Neural progenitor cell (in vitro differentiated cells): ENCODE measurements at regions not wholly inside any gene's neighbourhood (a gene's known extent, or its start where the extent isn't known, plus 50 kb on each side); places are given as distances from the start of the nearest gene placed in this dataset.
A peak's percentile ranks its signal among the peaks of the same experiment; 100 is the strongest.

Source experiments
- DNase-seq: peaks from one replicate; pipeline ENCODE4 v3.0.0-alpha.2; 2016; ENCODE audit warnings: low spot score
- H2AFZ ChIP-seq: fragments of 200-600 bp; sonication (generic); replicated peaks from 2 replicates; pipeline ENCODE4 v1.6.1; 2016; ENCODE audit warnings: antibody characterized with exemption
- H3F3A ChIP-seq: fragments of 200-600 bp; sonication (generic); 2 replicates; pipeline ENCODE4 v1.6.1; 2016; ENCODE audit warnings: antibody characterized with exemption, low read depth
- H3K27ac ChIP-seq: fragments of 200-600 bp; sonication (generic); 2 replicates; pipeline ENCODE4 v1.5.1; 2016; ENCODE audit warnings: mild to moderate bottlenecking
- H3K27me3 ChIP-seq: fragments of 200-600 bp; sonication (generic); 2 replicates; pipeline ENCODE4 v1.6.1; 2016; ENCODE audit warnings: mild to moderate bottlenecking, moderate library complexity
- H3K36me3 ChIP-seq: fragments of 200-600 bp; sonication (generic); 2 replicates; pipeline ENCODE4 v1.5.1; 2016
- H3K4me1 ChIP-seq: fragments of 200-600 bp; sonication (generic); 2 replicates; pipeline ENCODE4 v1.6.1; 2016; ENCODE audit warnings: mixed run types
- H3K4me2 ChIP-seq: fragments of 200-600 bp; sonication (generic); 2 replicates; pipeline ENCODE4 v1.6.1; 2016
- H3K4me3 ChIP-seq: fragments of 200-600 bp; sonication (generic); 2 replicates; pipeline ENCODE4 v1.5.1; 2016
- H3K79me2 ChIP-seq: fragments of 200-600 bp; sonication (generic); 2 replicates; pipeline ENCODE4 v1.6.1; 2016; ENCODE audit warnings: low read depth
- H3K9ac ChIP-seq: fragments of 200-600 bp; sonication (generic); 2 replicates; pipeline ENCODE4 v1.6.1; 2016
- H3K9me3 ChIP-seq: fragments of 200-600 bp; sonication (generic); 2 replicates; pipeline ENCODE4 v1.5.1; 2016; ENCODE audit warnings: low read depth
- H4K20me1 ChIP-seq: fragments of 200-600 bp; sonication (generic); 2 replicates; pipeline ENCODE4 v1.6.1; 2016; ENCODE audit warnings: low read depth
- H3K27ac Mint-ChIP-seq: 3 replicates; pipeline ENCODE4 v1.8.0; 2021; ENCODE audit warnings: mixed read lengths
- H3K27me3 Mint-ChIP-seq: 2 replicates; pipeline ENCODE4 v1.8.0; 2022; ENCODE audit warnings: low read depth, mild to moderate bottlenecking, inconsistent platforms, moderate library complexity, mixed read lengths; ENCODE audit not compliant: insufficient read depth
- H3K36me3 Mint-ChIP-seq: 3 replicates; pipeline ENCODE4 v1.8.0; 2021; ENCODE audit warnings: mixed read lengths
- H3K4me1 Mint-ChIP-seq: 3 replicates; pipeline ENCODE4 v1.8.0; 2021; ENCODE audit warnings: mixed read lengths
- H3K4me3 Mint-ChIP-seq: 3 replicates; pipeline ENCODE4 v1.8.0; 2021; ENCODE audit warnings: mild to moderate bottlenecking, moderate library complexity, mixed read lengths
- H3K9me3 Mint-ChIP-seq: 3 replicates; pipeline ENCODE4 v1.8.0; 2020; ENCODE audit warnings: mixed read lengths
- CTCF ChIP-seq: fragments of 200-600 bp; sonication (generic); IDR thresholded peaks from 2 replicates; pipeline ENCODE4 v1.5.1; 2017; ENCODE audit warnings: antibody characterized with exemption, mild to moderate bottlenecking
- EZH2 ChIP-seq: fragments of 200-600 bp; sonication (generic); IDR thresholded peaks from 2 replicates; pipeline ENCODE4 v1.6.1; 2017; ENCODE audit warnings: antibody characterized with exemption, mild to moderate bottlenecking, moderate library complexity
- EZH2phosphoT487 ChIP-seq: fragments of 200-600 bp; sonication (generic); IDR thresholded peaks from 2 replicates; pipeline ENCODE4 v1.6.1; 2017; ENCODE audit warnings: antibody characterized with exemption

DNA sequence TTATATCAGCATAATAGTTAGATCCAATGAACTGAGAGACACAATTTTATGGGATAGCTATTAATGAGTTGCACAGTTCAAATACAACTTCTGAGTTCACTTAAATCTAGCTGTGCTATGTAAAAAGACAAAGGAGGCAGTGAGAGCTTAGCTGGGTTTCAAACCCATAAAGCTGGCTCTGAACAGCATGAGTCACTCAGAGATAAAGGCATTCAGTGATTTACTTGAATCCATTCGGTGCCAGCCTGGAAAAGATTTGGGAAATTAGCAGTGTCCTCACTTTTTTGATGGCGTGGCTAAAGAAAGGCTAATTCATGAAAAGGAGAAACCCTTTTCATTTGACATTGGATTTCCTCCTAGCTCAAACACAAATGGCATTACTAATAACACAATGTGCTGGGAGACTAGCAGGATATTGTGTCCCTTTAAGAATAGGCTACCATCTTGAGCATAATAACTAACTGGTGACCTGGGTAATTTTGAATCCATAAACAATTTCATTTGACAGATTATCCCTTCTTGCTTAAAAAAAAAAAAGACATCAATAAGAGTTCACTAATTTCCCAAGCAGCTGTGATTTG, 98.4 kb upstream of the NEUROD1 start:
- no peaks in the 10 kb centered on the region for H3K27me3 Mint-ChIP-seq
- Histone ChIP-seq H3K4me1 (peaks cover 9% of the 10 kb centered on the region), H3K4me2 (no peak overlapping the region), H3K79me2 (no peaks in the 10 kb centered on the region), H3K36me3 (no peaks in the 10 kb centered on the region), H3F3A (no peaks in the 10 kb centered on the region), H4K20me1 (no peaks in the 10 kb centered on the region), H3K4me3 (no peak overlapping the region), H3K9ac (no peak overlapping the region), H3K9me3 (no peaks in the 10 kb centered on the region), H2AFZ (no peak overlapping the region), H3K27me3 (no peaks in the 10 kb centered on the region), H3K27ac (no peak overlapping the region)
- H3K4me1 Mint-ChIP-seq = peaks cover 52% of the 10 kb centered on the region
- H3K27ac Mint-ChIP-seq = no peak overlapping the region
- TF ChIP-seq CTCF = no peak
- TF ChIP-seq EZH2phosphoT487 = no peak
- TF ChIP-seq EZH2 = no peak
- H3K4me3 Mint-ChIP-seq = no peak overlapping the region
- peak; percentile 31 for DNase-seq
- H3K36me3 Mint-ChIP-seq = no peaks in the 10 kb centered on the region
- H3K9me3 Mint-ChIP-seq = peaks cover 6% of the 10 kb centered on the region

GRCh38 chr2:181779288-181780021, 99.1 kb upstream of the NEUROD1 start:
- H3K27ac Mint-ChIP-seq = peak overlapping the region; percentile 98
- no peak for DNase-seq
- H3K4me1 ChIP-seq = peaks cover 9% of the 10 kb centered on the region
- H3K27me3 Mint-ChIP-seq = no peaks in the 10 kb centered on the region
- H2AFZ ChIP-seq = no peak overlapping the region
- no peaks in the 10 kb centered on the region for H3K27me3 ChIP-seq
- peaks cover 2% of the 10 kb centered on the region for H3K9me3 Mint-ChIP-seq
- H3K36me3 Mint-ChIP-seq = no peaks in the 10 kb centered on the region
- H3K4me3 Mint-ChIP-seq = no peak overlapping the region
- no peak overlapping the region for H3K9ac ChIP-seq
- H3K27ac ChIP-seq = no peak overlapping the region
- peaks cover 59% of the 10 kb centered on the region for H3K4me1 Mint-ChIP-seq
- H3F3A ChIP-seq = no peaks in the 10 kb centered on the region
- H3K36me3 ChIP-seq = no peaks in the 10 kb centered on the region
- no peaks in the 10 kb centered on the region for H3K79me2 ChIP-seq
- H4K20me1 ChIP-seq = no peaks in the 10 kb centered on the region
- no peak for TF ChIP-seq EZH2phosphoT487
- no peak for TF ChIP-seq CTCF
- TF ChIP-seq EZH2 = no peak
- no peaks in the 10 kb centered on the region for H3K9me3 ChIP-seq
- no peak overlapping the region for H3K4me3 ChIP-seq
- H3K4me2 ChIP-seq = no peak overlapping the region

DNA sequence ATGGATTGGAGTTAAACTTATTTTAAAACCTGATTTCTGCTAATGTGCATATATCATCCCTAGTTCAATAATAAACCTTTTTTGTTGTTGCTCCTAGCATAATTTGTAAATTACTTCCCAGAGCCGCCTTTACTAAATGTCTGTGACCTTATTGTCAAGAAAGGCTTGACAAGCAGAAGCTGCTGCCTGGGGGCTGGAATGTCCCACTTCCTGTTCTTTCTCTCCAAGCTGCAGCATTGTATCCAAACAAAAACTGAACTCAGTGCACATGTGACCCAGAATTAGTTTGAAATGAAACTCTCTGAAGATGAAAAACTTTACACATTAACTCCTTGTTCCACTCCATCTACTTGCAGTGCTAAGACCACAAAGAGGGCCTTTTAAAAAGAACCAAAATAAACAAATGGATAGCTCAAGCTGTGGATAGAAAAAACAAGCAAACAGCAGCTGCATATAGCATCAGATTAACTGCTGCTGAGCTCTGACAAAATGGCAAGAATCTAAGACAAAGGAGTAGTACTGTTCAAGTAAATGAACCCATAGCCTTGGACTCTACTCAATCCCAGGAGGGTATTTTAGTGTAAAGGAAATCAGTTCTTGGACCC, 99.8 kb upstream of the NEUROD1 start:
- Histone ChIP-seq H2AFZ (no peak overlapping the region), H3K27ac (no peak overlapping the region)

More for the DNA sequence above, 99.8 kb upstream of the NEUROD1 start:
- Mint-ChIP-seq H3K4me1 (peaks cover 65% of the 10 kb centered on the region), H3K36me3 (no peaks in the 10 kb centered on the region), H3K9me3 (peaks cover 2% of the 10 kb centered on the region), H3K4me3 (no peak overlapping the region), H3K27me3 (no peaks in the 10 kb centered on the region), H3K27ac (peak overlapping the region; percentile 98)
- Histone ChIP-seq H3K27me3 (no peaks in the 10 kb centered on the region), H3K9me3 (no peaks in the 10 kb centered on the region), H3K4me2 (no peak overlapping the region), H3F3A (no peaks in the 10 kb centered on the region), H3K9ac (no peak overlapping the region), H3K4me1 (peaks cover 9% of the 10 kb centered on the region), H3K4me3 (no peak overlapping the region), H4K20me1 (no peaks in the 10 kb centered on the region), H3K79me2 (no peaks in the 10 kb centered on the region), H3K36me3 (no peaks in the 10 kb centered on the region)
- TF ChIP-seq CTCF (no peak), EZH2phosphoT487 (no peak), EZH2 (no peak)
- DNase-seq = no peak
